NOMO-1 treated with dmso at 0.1 percent for 144 hours (cell line): ENCODE measurements at regions not wholly inside any gene's neighbourhood (a gene's known extent, or its start where the extent isn't known, plus 50 kb on each side); places are given as distances from the start of the nearest gene placed in this dataset.

Experiments used
- DNase-seq: peaks from one replicate; lab custom pipeline; 2025; ENCODE audit not compliant: unreplicated experiment; lab: John Stamatoyannopoulos, UW

GRCh38 chrX:7294483-7294882, 146.5 kb upstream of the PUDP start:
- DNase-seq, result peak; percentile 25

DNA sequence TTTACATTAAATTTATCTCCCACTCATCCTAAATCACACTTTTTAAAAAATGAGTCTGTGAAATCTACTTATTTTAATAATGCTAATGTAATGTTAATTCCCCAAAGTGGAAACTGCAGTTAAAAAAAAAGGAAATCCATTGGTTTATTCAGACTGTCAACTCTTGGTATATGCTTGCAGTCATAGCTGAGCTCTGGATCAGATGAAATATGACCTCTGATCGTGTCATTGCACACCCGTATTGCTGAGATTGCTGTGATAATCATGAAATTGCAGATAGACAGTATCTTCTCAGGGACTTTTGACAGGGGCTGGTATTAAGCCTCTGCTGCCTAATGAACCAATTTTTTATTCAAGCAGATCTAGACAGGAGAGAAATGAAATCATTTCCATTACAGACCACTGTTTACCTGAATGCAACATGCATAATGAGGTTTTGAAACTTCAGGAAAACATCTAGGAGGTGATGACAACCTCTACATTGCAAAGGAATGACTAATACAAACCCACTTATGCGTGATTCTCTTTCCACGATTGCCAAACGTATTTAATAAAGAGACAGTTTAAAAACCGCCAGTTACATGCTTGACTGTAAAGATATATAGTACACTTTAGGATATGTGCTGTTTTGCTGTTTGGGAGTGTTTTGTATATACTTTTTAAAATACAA, 138.3 kb upstream of the PUDP start:
- no peak for DNase-seq

DNA sequence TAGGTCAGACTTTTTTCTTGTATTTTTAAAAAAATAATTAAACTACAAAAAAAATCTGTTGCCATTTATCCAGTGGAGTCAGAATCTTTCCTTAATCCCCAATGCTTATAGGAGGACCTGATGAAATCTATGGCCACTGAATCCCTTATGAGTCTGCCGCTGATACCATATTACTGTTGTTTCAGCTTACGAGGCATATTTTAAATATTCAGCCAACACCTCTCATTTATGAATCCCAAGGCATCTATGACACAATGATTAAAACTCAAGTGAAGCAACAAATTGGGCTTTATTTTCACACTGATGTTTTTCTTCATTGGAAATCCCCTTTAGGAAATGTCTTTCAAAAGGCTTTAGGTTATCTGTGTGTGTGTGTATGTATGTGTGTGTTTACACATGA, 137.8 kb upstream of the PUDP start:
- no peak for DNase-seq

DNA sequence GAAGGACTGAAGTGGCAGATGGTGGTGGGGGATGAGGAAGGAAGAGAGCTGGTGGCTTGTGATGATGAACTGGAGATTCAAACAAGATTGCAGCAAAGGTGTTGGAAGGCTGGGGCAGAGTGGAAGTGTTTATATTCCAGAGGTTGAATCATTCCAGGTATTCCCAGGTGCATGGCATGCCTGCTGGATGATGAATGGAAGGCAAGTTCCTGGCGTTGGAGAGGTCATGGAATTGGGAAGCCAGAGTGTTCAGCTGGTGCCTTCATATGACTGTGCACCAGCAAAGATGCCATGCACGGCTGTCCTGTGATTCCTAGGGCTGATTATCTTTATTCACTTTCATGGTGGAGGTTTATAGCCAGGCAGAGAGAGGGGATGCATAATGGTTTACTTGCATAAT, 135.8 kb upstream of the PUDP start:
- no peak for DNase-seq

- no peak for DNase-seq
Observed at GRCh38 chrX:7280520-7280919, 132.6 kb upstream of the PUDP start.

GRCh38 chrX:7272346-7272745, 124.4 kb upstream of the PUDP start:
- no peak for DNase-seq

DNA sequence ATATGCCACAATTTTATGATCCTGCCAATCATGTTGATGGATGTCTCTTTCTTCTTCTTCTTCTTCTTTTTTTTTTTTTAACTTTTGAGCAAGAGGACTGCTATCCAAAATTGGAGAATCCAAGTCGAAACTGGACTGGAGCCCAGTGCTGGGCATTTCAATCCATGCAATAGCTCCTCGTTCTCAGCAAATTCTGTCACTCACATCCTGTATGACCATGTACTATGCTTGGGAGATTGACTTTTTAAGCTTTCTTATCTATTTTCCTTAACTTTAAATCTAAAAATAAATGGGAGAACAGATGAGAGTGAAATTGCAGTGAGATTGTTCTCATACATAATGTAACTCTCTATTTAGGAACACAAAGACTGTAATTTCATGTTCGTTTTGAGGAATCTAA, 123.0 kb upstream of the PUDP start:
- DNase-seq, result no peak

DNA sequence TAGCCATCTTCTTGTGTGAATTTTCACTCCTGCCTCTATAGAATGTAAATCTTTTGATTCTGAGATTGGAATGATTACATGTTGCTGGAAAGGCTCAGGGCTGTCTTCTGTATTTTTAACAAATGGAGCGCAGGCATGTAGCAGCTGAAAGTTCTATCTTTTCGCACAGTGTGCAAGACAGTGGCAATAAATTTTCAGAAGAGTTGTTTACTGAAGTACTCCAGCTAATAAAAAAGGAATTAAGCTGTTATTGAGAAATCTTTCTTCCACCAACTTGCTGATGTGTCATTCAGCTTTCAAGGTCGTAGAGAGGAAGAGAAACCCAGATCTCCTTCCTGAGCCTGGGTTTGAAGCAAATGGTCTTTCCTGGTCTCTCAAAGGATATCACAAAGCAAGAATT, 122.0 kb upstream of the PUDP start:
- peak; percentile 70 for DNase-seq

DNA sequence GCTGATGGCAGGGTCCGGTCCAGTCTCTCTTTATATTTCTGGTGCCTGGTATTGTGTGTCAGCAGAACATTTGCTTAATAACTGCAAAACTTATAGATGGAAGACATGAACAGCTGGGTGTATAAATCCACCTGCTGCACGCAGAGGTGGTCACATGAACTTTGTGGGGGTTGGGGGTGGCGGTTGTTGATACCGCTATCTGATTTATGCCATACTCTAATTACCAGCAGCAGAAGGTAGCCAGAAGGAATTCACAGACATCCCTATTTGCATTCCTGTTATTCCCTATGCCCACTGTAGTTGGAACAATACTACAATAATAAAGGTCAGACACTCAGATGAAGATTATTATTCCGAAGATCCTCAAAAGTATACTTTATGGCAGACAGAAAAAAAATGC, 121.6 kb upstream of the PUDP start:
- no peak for DNase-seq

- no peak for DNase-seq
Observed at GRCh38 chrX:7266288-7266687, 118.3 kb upstream of the PUDP start.

- no peak for DNase-seq
Observed at GRCh38 chrX:7264399-7264798, 116.4 kb upstream of the PUDP start.

DNA sequence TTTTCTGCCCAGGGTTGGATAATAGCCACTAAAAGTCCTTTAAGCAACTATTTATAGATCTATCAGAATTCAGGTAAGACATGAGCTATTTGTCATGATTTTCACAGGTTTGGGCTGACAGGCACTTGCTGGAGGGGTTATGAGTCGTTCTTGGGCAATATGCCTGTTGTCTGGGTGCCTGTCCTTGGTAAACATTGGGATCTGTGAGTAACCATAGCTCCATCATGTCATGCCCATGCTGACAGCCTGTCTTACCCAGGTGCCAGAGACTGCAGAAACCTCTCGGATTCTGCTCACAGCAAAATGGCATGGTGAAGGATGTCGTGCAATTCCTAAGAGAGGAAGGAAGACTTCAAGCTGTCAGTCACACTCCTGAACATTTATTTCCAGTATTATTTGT, 116.0 kb upstream of the PUDP start:
- DNase-seq, result no peak

DNA sequence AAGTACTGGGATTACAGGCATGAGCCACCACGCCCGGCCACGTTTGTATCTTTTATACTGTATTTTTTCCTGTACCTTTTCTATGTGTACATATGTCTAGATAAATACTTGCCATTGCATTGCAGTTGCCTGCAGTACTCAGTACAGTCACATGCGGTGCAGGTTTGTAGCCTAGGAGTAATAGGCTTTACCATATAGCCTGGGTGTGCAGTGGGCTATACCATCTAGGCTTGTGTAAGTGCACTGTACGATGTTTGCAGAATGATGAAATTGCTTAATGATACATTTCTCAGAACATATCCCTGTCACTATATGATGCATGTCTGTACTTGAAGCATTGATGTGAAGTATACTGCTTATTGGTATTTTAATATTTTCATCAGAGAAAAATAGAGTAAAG, 115.4 kb upstream of the PUDP start:
- DNase-seq, result no peak

DNA sequence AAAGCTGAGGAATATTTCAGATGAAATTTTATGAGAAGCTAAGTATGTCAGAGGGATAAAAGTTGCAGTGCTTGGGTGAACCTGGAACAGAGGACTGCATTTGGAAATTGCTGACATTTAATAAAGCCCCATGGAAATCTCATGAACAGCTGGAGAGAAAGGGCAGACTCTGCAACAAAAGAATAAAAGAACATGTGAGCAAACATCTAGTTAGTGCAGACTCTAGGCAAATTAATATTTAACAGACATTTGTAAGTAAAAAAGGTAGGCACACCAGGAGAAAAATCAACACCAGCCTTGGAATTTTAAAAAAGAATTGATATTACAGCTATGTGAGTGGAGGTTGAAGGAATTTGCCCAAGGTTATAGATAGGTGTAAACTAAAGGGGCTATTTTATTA, 114.6 kb upstream of the PUDP start:
- DNase-seq, result no peak

DNA sequence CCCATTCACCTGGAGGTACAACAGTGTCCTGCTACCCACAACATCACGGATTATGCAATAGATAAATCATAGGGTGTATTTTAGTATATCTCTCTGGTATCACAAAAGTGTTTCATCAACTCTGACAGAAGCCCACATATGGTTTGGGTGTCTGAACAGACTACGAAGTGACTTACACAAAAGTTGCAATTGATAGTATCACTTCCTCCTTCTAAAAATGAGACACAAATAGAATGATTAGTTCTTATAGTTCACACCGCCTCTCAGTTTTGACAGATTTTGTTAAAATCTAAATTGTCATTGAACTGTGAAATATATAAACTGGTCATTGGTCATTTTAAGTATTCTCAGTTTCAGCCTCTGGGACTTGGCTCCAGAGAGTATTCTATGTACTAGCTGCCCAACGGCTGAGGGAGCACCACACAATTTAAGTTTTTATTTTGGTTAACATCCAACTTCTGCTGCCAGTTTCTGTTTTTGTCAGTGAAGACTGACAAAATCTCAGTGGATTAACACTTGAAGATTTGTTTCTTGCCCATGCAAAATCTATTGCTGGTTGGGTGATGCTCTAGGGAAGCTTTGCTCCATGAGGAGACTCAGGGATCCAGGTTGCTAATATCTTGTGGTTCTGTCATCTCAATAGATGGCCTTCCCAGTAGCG, 113.8 kb upstream of the PUDP start:
- DNase-seq, result peak; percentile 62

GRCh38 chrX:7254144-7254543, 106.2 kb upstream of the PUDP start:
- no peak for DNase-seq

DNA sequence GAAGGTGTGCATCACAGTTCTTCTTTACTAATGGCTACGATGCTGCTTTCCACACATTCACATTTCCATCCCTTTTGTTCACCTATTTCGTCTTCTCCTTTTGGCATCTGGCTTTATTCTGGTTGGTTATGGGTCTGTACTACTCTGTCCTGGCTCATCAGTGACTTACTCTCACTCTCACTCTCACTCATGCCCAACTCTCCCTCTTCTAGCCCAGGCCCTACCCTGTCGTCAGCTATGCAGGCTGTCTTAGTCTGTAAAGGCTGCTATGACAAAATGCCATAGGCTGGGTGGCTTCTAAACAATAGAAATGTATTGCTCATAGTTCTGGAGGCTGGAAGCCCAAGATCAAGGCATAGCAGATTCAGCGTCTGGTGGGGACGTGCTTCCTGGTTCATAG, 105.6 kb upstream of the PUDP start:
- no peak for DNase-seq

DNA sequence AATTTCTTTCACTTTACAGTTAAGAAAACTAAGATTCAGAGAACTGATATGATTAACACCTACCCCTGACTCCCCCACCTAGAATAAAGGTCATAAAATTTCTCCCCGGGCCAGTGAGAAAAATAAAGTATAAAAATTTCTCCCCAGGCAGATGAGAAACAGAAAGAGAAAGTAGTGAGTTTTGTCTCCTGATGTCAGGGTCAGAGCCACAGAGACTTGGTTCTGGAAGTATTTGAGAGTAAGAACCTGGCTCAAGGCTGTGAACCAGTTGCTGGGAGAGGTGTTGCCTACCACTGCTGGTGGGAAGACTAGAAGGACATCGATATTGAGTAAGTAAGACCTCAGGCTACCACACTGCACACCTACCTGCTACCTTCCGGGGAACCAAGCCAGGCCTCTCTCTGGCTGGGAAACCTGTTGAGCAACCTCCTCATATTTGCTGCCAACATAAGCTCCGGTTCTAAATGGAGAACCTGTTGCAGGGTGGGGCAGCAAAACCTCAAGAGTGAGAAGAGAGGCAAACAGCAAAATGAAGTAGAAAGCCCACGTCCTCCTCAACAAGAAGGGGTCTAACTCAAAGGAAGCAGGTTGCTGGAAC, 104.2 kb upstream of the PUDP start:
- DNase-seq, result peak; percentile 37

DNA sequence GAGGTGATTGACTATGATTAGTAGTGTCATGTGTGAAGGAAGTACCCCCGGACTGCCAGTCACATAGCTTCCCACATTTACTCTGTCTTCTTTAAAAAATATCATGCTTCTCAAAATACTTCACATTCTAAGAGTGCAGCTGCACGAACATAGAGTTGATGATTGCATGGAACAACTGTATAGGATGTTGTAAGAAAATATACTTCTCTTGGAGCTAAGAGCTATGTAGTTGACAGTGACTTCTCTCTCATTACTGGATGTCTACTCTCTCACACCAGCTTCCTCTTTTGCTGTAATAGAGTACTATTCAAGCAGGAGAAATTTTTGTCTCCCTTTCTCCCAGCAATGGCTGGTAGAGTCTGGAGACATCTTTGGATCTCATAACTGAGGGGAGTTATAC, 99.4 kb upstream of the PUDP start:
- peak; percentile 33 for DNase-seq

DNA sequence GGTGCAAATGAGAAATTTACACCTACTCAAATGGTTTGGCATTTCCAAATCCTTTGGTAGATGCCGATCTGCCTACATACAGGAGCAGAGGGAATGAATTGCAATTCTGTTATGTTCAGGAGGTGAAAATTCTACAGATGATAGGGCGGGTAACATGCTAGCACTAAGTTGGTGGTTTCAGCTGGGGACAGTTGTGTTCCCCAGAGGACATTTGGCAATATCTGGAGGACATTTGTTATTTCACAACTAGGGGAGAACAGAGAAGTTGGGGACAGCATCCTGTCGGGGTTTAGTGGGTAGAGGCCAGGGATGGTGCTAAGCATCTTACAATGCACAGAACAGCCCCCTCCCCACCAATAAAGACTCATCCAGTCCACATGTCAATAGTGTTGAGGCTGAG, 96.5 kb upstream of the PUDP start:
- peak; percentile 43 for DNase-seq

DNA sequence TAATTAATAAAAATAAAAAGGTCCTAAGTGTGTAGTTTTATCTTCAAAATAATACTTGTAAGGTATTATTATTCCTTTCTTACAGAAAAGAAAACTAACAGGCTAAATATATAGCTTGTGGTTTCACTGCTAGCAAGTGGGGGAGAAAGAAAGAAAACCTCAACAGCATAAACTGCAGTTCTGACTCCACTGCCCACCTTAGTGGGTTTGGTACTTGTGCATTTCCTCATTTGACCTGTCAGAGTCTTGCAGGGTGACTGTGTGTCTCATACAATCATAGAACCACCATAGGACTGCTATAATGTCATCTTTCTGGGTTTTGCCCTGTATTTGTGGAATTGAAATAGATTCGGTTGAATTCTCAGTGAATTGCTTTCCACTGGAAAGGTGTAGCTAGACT, 94.7 kb upstream of the PUDP start:
- no peak for DNase-seq

- DNase-seq, result no peak
Observed at GRCh38 chrX:7240929-7241328, 93.0 kb upstream of the PUDP start.

DNA sequence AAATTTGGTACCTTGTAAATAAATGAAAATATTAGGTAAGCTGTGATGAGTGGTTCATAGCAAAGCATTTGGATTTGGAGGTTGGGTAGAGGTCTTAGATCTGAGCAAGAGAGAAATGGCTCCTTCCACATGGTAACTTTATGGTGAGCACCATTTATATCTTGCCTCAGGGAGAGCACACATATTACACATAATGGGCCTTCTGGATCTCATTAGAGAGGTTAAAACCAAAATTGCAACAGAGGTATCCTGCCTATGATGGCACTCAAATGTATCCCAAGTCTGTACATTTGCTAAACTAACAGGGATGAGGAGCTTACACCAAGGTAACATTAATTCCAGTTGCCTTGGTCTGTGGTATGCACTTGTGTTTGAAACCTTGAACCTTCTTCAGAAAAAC, 87.1 kb upstream of the PUDP start:
- DNase-seq, result no peak
